SU-DHL-6 (cell line): ENCODE measurements at regions not wholly inside any gene's neighbourhood (a gene's known extent, or its start where the extent isn't known, plus 50 kb on each side); places are given as distances from the start of the nearest gene placed in this dataset.

ENCODE experiments used
- CTCF ChIP-seq: fragments of 200-600 bp; sonication (generic); IDR thresholded peaks from one replicate; pipeline ENCODE4 v1.5.1; 2017; ENCODE audit warnings: antibody characterized with exemption, mild to moderate bottlenecking, low read length, moderate library complexity; ENCODE audit not compliant: insufficient read depth, poor library complexity, severe bottlenecking
- EZH2phosphoT487 ChIP-seq: fragments of 200-600 bp; sonication (generic), shearing (Covaris generic); conservative IDR thresholded peaks from 2 replicates; pipeline ENCODE4 v1.6.1; 2018; ENCODE audit warnings: mild to moderate bottlenecking, antibody characterized with exemption, low read length, moderate library complexity, mixed read lengths

DNA sequence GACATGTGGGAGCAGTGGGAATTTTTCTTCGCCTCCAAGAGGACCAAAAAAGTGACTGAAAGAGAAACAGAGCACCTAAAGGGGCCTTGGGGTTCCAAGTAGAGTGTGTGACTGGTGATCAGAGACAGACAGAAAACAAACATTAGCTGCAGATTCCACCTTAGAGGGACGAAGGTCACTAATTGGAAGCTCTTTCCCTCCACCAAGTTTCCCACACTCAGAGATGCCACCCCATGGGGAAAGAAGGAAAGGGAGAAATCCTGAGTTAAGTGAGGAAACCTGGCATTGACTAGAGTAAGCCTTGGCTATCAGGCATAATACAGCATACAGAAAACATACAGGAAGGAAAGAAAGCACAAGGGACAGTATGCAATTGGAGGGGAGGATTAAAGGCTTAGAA lies 90.9 kb downstream of the HNRNPD start:
- TF ChIP-seq EZH2phosphoT487 (no peak), CTCF (no peak)
